ENCODE measurements at regions not wholly inside any gene's neighbourhood (a gene's known extent, or its start where the extent isn't known, plus 50 kb on each side); places are given as distances from the start of the nearest gene placed in this dataset.

DNA sequence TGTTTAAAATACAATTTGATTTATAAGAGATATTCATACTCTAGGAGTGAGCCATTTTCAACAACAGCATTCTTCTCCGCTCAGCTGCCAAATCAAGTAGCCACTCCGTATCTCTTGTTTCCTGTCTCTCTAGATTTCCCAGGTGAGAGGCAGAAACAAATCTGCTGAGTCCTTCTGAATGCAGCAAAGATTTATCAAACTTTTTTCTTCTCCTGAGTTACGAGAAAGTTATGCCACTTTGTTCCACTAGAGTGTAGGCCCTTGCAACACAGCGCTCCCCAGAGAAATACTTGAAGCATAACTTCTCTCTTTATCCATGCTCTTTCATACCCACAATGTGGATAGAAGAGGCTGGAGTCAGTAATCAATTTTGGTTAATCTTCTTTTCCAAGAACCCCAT, 1960.8 kb downstream of the OLFM4 start:
- H3K9me1 ChIP-seq (replicated peaks; ENCODE audit: control insufficient read depth, extremely low read depth, insufficient read depth, low read length) = no peaks in the 10 kb centered on the region
- H3K4me2 ChIP-seq (ENCODE audit: insufficient read depth, low read length) = no peak overlapping the region
- no peaks in the 10 kb centered on the region for H3K36me3 ChIP-seq (ENCODE audit: control insufficient read depth in 2 of 2, extremely low read depth in 1 of 2, insufficient read depth in 2 of 2, low read length in 2 of 2)
- H3K9ac ChIP-seq (replicated peaks; ENCODE audit: extremely low read depth, insufficient read depth, low read length) = no peak overlapping the region
- H2AFZ ChIP-seq (ENCODE audit: low read depth, low read length) = no peak overlapping the region
- H3K4me3 ChIP-seq (replicated peaks in 1 of 3; ENCODE audit: insufficient read depth in 1 of 3, low read depth in 1 of 3, low read length in 3 of 3) = no peak overlapping the region
- H3K79me2 ChIP-seq (ENCODE audit: control insufficient read depth, insufficient read depth, low read length) = no peaks in the 10 kb centered on the region
- intact Hi-C loops (cut with micrococcal nuclease) = no loop called here
- H3K27ac ChIP-seq (ENCODE audit: insufficient read depth, low read depth, low read length) = no peak overlapping the region
- TF ChIP-seq POLR2A (IDR thresholded peaks at IDR 0.05; ENCODE audit: low read depth, low read length) (no peak), JUN (IDR thresholded peaks at IDR 0.05; ENCODE audit: borderline replicate concordance, insufficient read depth, insufficient read length, low read depth) (no peak), GATA2 (IDR thresholded peaks at IDR 0.05; ENCODE audit: insufficient read depth, insufficient read length, low read depth, low read length) (no peak), POLR2AphosphoS5 (IDR thresholded peaks at IDR 0.05; ENCODE audit: insufficient read depth, low read depth, low read length) (no peak)
- TF ChIP-seq, protein P1, sequence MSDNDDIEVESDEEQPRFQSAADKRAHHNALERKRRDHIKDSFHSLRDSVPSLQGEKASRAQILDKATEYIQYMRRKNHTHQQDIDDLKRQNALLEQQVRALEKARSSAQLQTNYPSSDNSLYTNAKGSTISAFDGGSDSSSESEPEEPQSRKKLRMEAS (IDR thresholded peaks at IDR 0.05; ENCODE audit: insufficient read depth, insufficient read length) = no peak
- peaks cover 3% of the 10 kb centered on the region for H3K9me3 ChIP-seq (replicated peaks; ENCODE audit: control insufficient read depth, insufficient read depth, low read length)
- no peaks in the 10 kb centered on the region for H4K20me1 ChIP-seq (replicated peaks; ENCODE audit: control insufficient read depth, extremely low read depth, insufficient read depth, low read length)
- ChIA-PET POLR2A (no interaction called here), CTCF (no interaction called here)
- DNase-seq (ENCODE audit: low read depth, low spot score) = no peak
- no TSS peak for BruUV-seq (replicated peaks)
- no peak for FAIRE-seq
- dilution Hi-C loops (cut with MboI; ENCODE audit: extremely low pct_ligation_motif_present, low sequenced_read_pairs) = no loop called here
- H3K4me1 ChIP-seq (ENCODE audit: control insufficient read depth, extremely low read depth, insufficient read depth, low read length) = no peaks in the 10 kb centered on the region
- no peaks in the 10 kb centered on the region for H3K27me3 ChIP-seq (ENCODE audit: control insufficient read depth in 2 of 2, insufficient read depth in 2 of 2, low read length in 2 of 2)

DNA sequence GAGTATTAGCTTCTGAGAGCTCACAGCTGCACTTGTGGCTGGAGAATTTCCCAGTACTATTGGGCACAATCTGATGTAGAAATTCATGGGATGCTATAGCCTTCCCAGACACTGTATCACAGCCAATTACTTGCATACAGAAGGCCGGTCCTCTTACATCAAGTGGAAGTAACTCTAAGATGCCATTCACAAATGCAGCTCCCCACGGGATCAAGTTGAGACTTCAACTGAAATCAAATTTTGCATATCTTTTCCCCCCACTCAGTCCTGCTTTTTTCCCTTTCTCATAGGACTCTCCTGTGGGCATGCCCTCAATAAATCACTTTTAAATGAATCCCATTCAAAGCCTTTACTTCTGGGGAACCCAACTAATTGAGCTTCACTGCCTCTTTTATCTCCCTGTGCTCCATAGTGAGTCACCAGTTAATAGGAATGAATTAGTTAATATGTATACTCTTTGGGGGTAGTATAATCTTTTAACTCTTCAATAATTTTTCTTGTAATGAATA, 1970.8 kb downstream of the OLFM4 start:
- FAIRE-seq (no peak), DNase-seq (ENCODE audit: low read depth, low spot score) (no peak)
- no TSS peak for BruUV-seq (replicated peaks)
- TF ChIP-seq JUN (IDR thresholded peaks at IDR 0.05; ENCODE audit: borderline replicate concordance, insufficient read depth, insufficient read length, low read depth) = no peak
- ChIA-PET POLR2A (no interaction called here), CTCF (no interaction called here)
- Histone ChIP-seq H3K4me3 (replicated peaks in 1 of 3; ENCODE audit: insufficient read depth in 1 of 3, low read depth in 1 of 3, low read length in 3 of 3) (no peak overlapping the region), H4K20me1 (replicated peaks; ENCODE audit: control insufficient read depth, extremely low read depth, insufficient read depth, low read length) (no peaks in the 10 kb centered on the region), H3K9ac (replicated peaks; ENCODE audit: extremely low read depth, insufficient read depth, low read length) (no peak overlapping the region), H3K4me2 (ENCODE audit: insufficient read depth, low read length) (no peak overlapping the region), H3K27ac (ENCODE audit: insufficient read depth, low read depth, low read length) (no peak overlapping the region), H3K36me3 (ENCODE audit: control insufficient read depth in 2 of 2, extremely low read depth in 1 of 2, insufficient read depth in 2 of 2, low read length in 2 of 2) (no peaks in the 10 kb centered on the region), H3K79me2 (ENCODE audit: control insufficient read depth, insufficient read depth, low read length) (no peaks in the 10 kb centered on the region), H3K27me3 (ENCODE audit: control insufficient read depth in 2 of 2, insufficient read depth in 2 of 2, low read length in 2 of 2) (no peaks in the 10 kb centered on the region), H3K4me1 (ENCODE audit: control insufficient read depth, extremely low read depth, insufficient read depth, low read length) (no peaks in the 10 kb centered on the region), H2AFZ (ENCODE audit: low read depth, low read length) (no peak overlapping the region), H3K9me1 (replicated peaks; ENCODE audit: control insufficient read depth, extremely low read depth, insufficient read depth, low read length) (no peaks in the 10 kb centered on the region), H3K9me3 (replicated peaks; ENCODE audit: control insufficient read depth, insufficient read depth, low read length) (peaks cover 4% of the 10 kb centered on the region)
- dilution Hi-C loops (cut with MboI; ENCODE audit: extremely low pct_ligation_motif_present, low sequenced_read_pairs) = no loop called here
- intact Hi-C loops (cut with micrococcal nuclease) = no loop called here
